EL (cell line): ENCODE measurements at regions not wholly inside any gene's neighbourhood (a gene's known extent, or its start where the extent isn't known, plus 50 kb on each side); places are given as distances from the start of the nearest gene placed in this dataset.
"Not testable (repeated sequence)": the region's sequence is repeated elsewhere in the genome, so short reads cannot be mapped to it uniquely, and the experiment has no call there.

Source experiments
- DNase-seq: peaks from one replicate; pipeline ENCODE4 v3.0.0-alpha.2; 2016

GRCh38 chr14:104252256-104253215 is 114.1 kb downstream of the KIF26A start:
- no peak for DNase-seq

GRCh38 chr14:104253223-104253822 is 114.9 kb downstream of the KIF26A start:
- no peak for DNase-seq

- DNase-seq = no peak
These were observed 115.5 kb downstream of the KIF26A start for GRCh38 chr14:104253901-104254353.

- DNase-seq = no peak
These were observed 116.5 kb downstream of the KIF26A start for GRCh38 chr14:104254735-104255400.

GRCh38 chr14:104256025-104256424 is 117.6 kb downstream of the KIF26A start:
- no peak for DNase-seq

GRCh38 chr14:104262515-104263514 is 124.4 kb downstream of the KIF26A start:
- no peak for DNase-seq

GRCh38 chr14:104263675-104264358 is 125.4 kb downstream of the KIF26A start:
- DNase-seq = no peak

- DNase-seq = no peak
These were observed 126.3 kb downstream of the KIF26A start for GRCh38 chr14:104264495-104265265.

GRCh38 chr14:104265918-104266630 is 127.7 kb downstream of the KIF26A start:
- no peak for DNase-seq

- no peak for DNase-seq
These were observed 128.5 kb downstream of the KIF26A start for GRCh38 chr14:104266631-104267575.

GRCh38 chr14:104267895-104268294 is 129.5 kb downstream of the KIF26A start:
- no peak for DNase-seq

- no peak for DNase-seq
These were observed 129.9 kb downstream of the KIF26A start for GRCh38 chr14:104268295-104268694.

- no peak for DNase-seq
These were observed 130.5 kb downstream of the KIF26A start for GRCh38 chr14:104268725-104269436.

- not testable (repeated sequence) for DNase-seq
These were observed 131.3 kb downstream of the KIF26A start for GRCh38 chr14:104269511-104270241.

- DNase-seq = no peak
These were observed 133.0 kb downstream of the KIF26A start for GRCh38 chr14:104271391-104271790.

GRCh38 chr14:104274806-104275205 is 136.4 kb downstream of the KIF26A start:
- no peak for DNase-seq

GRCh38 chr14:104277416-104278213 is 139.2 kb downstream of the KIF26A start:
- no peak for DNase-seq
